GM18517 (cell line): ENCODE measurements at regions not wholly inside any gene's neighbourhood (a gene's known extent, or its start where the extent isn't known, plus 50 kb on each side); places are given as distances from the start of the nearest gene placed in this dataset.
A peak's percentile ranks its signal among the peaks of the same experiment; 100 is the strongest.

Experiments
- ATAC-seq: cut with Tn5 transposase; IDR thresholded peaks from one replicate; pipeline ENCODE4 v1.9.1; 2021; ENCODE audit warnings: mild to moderate bottlenecking, moderate library complexity; ENCODE audit not compliant: unreplicated experiment

GRCh38 chr2:59892398-59892797 lies 661.1 kb downstream of the BCL11A start:
- ATAC-seq: no peak

GRCh38 chr2:59889305-59889704 lies 664.1 kb downstream of the BCL11A start:
- no peak for ATAC-seq

- ATAC-seq: no peak
Observed at GRCh38 chr2:59888706-59889105, 664.7 kb downstream of the BCL11A start.

- ATAC-seq: peak; percentile 85
Observed at GRCh38 chr2:59888015-59888414, 665.4 kb downstream of the BCL11A start.

GRCh38 chr2:59887366-59887765 lies 666.1 kb downstream of the BCL11A start:
- no peak for ATAC-seq

- ATAC-seq: no peak
Observed at GRCh38 chr2:59886759-59887158, 666.7 kb downstream of the BCL11A start.

GRCh38 chr2:59885541-59885940 lies 667.9 kb downstream of the BCL11A start:
- ATAC-seq: no peak

GRCh38 chr2:59884166-59884565 lies 669.3 kb downstream of the BCL11A start:
- ATAC-seq: no peak

GRCh38 chr2:59882822-59883221 lies 670.6 kb downstream of the BCL11A start:
- ATAC-seq: no peak

- no peak for ATAC-seq
Observed at GRCh38 chr2:59882279-59882678, 671.2 kb downstream of the BCL11A start.

GRCh38 chr2:59881218-59881617 lies 672.2 kb downstream of the BCL11A start:
- ATAC-seq: no peak

- ATAC-seq: no peak
Observed at GRCh38 chr2:59879700-59880131, 673.7 kb downstream of the BCL11A start.

GRCh38 chr2:59875836-59876235 lies 677.6 kb downstream of the BCL11A start:
- no peak for ATAC-seq

GRCh38 chr2:59874971-59875755 lies 678.3 kb downstream of the BCL11A start:
- ATAC-seq: no peak

GRCh38 chr2:59874361-59874760 lies 679.1 kb downstream of the BCL11A start:
- ATAC-seq: no peak

- ATAC-seq: no peak
Observed at GRCh38 chr2:59871830-59872229, 681.6 kb downstream of the BCL11A start.

GRCh38 chr2:59868981-59869380 lies 684.5 kb downstream of the BCL11A start:
- ATAC-seq: no peak

GRCh38 chr2:59866436-59866835 lies 687.0 kb downstream of the BCL11A start:
- no peak for ATAC-seq

GRCh38 chr2:59858540-59858939 lies 694.9 kb downstream of the BCL11A start:
- no peak for ATAC-seq

- no peak for ATAC-seq
Observed at GRCh38 chr2:59857109-59857508, 696.3 kb downstream of the BCL11A start.

GRCh38 chr2:59856391-59856790 lies 697.1 kb downstream of the BCL11A start:
- no peak for ATAC-seq

- ATAC-seq: no peak
Observed at GRCh38 chr2:59853032-59853431, 700.4 kb downstream of the BCL11A start.
